GM21619 (cell line): ENCODE measurements at regions not wholly inside any gene's neighbourhood (a gene's known extent, or its start where the extent isn't known, plus 50 kb on each side); places are given as distances from the start of the nearest gene placed in this dataset.
A peak's percentile ranks its signal among the peaks of the same experiment; 100 is the strongest.
"Not testable (repeated sequence)": the region's sequence is repeated elsewhere in the genome, so short reads cannot be mapped to it uniquely, and the experiment has no call there.

Experiments
- ATAC-seq: cut with Tn5 transposase; IDR thresholded peaks from one replicate; pipeline ENCODE4 v1.9.1; 2021; ENCODE audit not compliant: unreplicated experiment

DNA sequence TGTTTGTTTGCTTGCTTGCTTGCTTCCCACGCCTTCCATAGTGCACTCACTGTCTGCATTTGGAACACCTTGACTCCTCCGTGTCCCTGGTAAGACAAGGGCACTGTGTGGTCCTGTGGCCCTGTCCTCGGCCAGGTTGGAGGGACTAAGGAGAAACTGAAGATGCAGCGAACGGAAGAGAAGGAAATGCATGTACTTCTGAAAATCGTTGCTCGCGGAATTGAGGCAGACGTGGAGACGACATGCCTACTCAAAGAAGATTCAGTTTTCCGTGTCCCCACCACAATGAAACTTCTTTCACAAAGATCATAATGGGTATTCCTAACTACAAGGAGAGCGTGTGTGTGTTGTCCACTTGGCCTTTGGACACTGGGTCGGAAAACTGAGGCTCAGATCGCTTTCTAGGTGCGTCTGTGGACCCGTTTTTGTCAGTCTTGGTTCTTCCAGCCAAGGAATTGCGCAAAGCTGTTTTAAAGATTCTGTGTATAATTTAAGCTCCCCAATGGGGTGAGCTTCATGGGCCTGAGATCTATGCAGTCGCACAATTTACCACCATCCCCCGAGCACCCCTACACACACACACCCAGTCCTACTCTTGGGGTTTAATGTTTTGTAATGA, 120.4 kb upstream of the ZNF184 start:
- ATAC-seq = peak; percentile 18

GRCh38 chr6:27592481-27593199, 119.7 kb upstream of the ZNF184 start:
- ATAC-seq = peak; percentile 78

DNA sequence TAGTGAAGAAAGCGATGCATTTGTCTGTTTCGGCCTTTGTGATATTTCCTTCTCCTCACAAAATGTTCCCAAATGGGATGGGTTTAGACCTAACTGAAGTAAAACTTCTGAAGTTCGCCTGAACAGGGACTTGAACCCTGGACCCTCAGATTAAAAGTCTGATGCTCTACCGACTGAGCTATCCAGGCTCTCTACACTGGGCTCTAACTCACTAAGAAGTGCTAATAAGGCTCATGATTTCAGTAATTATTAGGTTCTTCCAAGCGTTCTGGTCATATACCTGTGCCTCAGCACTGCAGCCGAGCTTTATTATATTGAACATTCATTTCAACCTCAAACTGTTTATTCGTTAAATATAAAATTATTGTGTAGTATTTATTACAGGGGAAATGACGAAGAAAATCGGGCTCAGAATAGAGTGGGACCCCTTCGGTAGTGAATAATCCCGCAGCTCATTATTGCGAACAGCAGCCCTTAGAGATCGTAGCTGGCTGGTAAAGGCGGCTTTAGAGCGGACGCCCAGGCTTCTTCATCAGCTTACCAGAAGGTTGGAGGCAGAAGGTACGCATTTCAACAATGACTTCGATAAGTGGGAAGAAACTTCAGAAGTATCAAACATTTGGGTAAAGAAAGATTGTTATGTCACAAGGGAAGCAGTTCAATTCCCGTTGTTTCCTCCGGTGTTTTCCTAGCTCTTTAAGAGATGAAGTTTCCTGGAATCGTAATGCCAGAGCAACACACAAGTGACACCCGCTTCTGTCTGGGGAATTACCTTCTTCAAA, 119.0 kb upstream of the ZNF184 start:
- no peak for ATAC-seq

DNA sequence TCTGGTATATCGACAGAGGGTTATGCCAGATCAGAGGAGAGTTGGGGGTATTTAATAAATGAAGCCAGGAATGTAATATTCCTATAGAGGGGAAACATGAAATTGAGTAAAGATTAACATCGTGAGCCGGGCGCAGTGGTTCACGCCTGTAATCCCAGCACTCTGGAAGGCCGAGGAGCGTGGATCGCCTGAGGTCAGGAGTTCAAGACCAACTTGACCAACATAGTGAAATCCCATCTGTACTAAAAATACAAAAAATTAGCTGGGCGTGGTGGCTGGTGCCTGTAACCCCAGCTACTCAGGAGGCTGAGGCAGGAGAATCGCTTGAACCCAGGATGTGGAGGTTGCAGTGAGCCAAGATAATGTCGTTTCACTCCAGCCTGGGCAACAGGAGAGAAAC, 112.4 kb upstream of the ZNF184 start:
- not testable (repeated sequence) for ATAC-seq

DNA sequence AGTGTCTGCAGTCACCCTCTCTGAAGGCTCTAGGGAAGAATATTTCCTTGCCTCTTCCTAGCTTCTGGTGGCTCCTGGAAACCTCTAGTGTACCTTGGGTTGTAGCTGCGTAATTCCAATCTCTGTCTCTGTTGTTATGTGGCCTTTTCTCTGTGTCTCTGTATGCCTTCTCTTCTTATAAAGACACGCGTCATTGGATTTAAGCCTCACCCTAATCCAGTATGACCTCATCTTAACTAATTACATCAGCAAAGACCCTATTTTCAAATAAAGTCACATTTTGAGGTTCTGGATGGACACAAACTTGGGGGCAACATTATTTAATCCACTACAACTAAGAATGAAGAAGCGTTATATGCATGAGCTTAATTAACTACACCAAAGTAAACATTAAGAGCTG, 111.4 kb upstream of the ZNF184 start:
- no peak for ATAC-seq

GRCh38 chr6:27582928-27583725, 110.2 kb upstream of the ZNF184 start:
- no peak for ATAC-seq

DNA sequence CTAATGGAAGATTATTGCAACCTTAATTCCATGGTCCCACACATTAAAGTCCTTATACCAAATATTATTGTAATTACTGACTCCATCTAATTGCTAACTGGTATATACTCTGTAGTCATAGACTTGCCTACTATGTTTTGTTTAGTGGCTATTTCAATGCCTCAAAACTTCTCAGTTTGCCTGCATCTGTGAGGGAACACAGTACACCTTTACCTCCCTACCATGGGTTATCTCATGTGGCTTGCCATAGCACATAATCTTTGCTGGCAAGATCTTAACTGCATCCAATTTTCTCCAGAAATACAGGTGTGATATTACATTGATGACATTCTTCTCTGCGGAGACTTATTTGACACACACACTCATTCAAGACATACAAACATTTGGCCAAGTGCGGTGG, 107.1 kb upstream of the ZNF184 start:
- ATAC-seq = no peak

DNA sequence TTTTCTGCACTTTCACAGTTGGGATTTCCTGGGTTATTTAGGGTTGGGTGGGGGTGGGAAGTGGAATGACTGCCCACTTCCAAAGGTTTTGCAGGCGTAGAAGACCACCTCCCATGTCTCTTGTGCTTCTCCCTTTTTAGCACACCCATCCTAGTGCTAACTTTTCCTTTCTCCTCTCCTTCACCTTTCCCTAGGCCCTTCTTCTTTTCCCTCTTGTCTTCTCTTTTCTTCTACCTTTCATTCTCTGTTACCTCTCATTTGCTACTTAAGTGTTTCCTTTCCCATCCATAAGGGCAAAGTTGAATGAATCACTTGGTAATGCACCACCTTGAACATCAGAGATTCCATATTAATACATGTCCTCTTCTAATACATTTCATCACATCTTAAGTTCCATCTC, 105.0 kb upstream of the ZNF184 start:
- no peak for ATAC-seq

- ATAC-seq = no peak
These were observed 102.9 kb upstream of the ZNF184 start for GRCh38 chr6:27575594-27576361.

DNA sequence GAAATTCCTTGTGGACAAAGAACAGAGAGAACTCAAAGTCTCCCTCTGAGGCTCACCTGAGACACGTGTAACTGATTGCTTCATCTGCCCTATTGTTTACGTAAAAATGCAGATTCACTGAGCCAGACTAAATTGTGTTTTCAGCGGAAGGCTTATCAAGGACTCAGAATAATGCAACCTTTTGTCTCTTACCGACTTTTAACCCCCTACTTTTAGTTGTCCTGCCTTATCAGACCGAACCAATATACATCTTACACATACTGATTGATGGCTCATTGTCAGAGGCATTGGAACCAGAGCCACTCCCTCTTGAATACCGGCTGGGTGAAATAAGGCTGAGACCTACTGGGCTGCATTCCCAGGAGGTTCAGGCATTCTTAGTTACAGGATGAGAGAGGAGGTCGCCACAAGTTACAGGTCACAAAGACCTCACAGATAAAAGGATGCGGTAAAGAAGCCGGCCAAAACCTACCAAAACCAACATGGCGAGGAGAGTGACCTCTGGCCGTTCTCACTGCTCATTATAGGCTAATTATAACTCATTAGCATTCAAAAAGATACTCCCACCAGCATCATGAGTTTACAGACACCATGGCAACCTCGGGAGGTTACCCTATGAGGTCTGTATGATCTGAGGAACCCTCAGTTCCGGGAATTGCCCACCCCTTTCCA, 95.5 kb upstream of the ZNF184 start:
- no peak for ATAC-seq

- no peak for ATAC-seq
These were observed 93.2 kb upstream of the ZNF184 start for GRCh38 chr6:27565839-27566779.

DNA sequence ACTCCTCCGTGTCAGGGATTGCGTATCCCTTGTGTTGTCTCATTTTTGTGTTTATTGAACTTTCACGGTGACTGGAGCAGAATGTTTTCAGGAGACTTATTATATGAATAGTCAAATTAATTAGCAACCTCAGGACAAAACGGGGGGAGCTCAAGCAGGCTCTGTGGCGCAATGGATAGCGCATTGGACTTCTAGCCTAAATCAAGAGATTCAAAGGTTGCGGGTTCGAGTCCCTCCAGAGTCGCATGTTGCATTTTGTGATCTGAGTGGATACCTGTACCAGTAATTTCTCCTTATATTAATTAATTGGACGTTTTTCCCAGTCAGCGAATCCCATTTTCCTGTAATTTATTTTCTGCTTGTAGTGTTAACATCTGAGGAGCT, 89.1 kb upstream of the ZNF184 start:
- ATAC-seq = no peak

DNA sequence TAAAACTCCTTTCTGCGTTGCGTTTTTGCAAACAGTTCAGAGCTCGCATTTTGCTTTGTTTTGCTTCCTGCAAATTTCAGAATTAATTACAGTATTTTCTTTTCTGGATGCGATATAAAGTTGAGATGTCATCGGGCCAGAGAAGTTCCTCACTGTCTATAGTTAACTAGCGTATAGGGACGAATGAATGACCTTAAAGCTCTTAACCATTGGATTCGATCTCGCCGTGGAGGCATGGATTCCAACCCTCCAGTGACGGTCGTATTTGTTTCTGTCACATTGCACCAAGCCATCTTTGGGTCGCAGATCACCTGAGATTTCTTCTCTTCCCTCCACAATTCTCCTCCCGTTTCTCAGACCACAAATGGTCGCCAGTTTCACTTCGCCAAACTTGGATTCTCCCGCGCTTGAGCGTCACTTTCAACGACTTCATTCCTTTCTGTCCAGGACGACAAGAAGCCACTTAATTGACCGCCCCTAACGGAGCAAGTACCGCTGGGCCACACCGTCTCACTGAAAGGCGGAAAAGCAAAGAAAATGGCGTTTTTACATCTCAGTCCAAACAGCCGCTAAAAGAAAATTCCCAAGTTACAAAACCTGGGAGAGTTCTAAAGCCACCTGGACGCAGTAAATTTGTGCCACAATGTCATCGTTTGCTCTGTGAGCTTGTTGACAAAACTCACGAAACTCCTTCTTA, 85.3 kb upstream of the ZNF184 start:
- ATAC-seq = no peak

- ATAC-seq = no peak
These were observed 83.5 kb upstream of the ZNF184 start for GRCh38 chr6:27556406-27556805.

- peak; percentile 63 for ATAC-seq
These were observed 80.4 kb upstream of the ZNF184 start for GRCh38 chr6:27553123-27553904.

GRCh38 chr6:27551607-27552006, 78.7 kb upstream of the ZNF184 start:
- no peak for ATAC-seq

DNA sequence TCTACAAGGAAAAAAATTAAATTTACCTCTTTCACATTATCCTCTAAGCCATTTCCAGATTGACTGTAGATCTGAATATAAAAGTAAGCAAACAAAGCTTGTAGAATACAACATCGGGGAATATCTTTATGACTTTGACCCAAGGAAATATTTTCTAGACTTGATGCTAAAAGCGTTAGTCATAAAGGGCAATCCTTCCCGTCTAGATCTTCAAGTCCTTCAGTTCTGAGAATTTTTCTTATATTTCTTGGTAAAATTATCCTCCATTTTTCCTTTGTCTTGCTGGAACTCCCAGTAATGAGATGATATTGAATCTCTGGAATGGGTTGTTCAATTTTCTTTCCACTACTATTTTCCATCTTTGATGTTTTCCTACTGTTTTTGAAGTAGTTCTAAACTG, 77.8 kb upstream of the ZNF184 start:
- no peak for ATAC-seq

DNA sequence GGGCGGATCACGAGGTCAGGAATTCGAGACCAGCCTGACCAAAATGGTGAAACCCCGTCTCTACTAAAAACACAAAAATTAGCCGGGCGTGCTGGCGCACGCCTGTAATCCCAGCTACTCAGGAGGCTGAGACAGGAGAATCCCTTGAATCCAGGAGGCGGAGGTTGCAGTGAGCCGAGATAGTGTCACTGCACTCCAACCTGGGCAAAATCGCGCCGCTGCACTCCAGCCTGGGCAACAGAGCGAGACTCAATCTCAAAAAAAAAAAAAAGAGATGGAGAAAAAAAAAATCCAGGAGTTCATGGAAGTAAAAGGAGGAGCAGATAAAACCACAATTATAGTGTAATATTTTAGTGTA, 76.3 kb upstream of the ZNF184 start:
- not testable (repeated sequence) for ATAC-seq
